GM20000 (cell line): ENCODE measurements at regions not wholly inside any gene's neighbourhood (a gene's known extent, or its start where the extent isn't known, plus 50 kb on each side); places are given as distances from the start of the nearest gene placed in this dataset.

Experiments used
- DNase-seq: peaks from one replicate; pipeline ENCODE4 v3.0.0; 2012; ENCODE audit warnings: low spot score
- TF ChIP-seq, protein P1 (sequence below): IDR thresholded peaks from 2 replicates; pipeline ENCODE4 v1.5.1; 2012; ENCODE audit warnings: mild to moderate bottlenecking, control low read depth; ENCODE audit errors: extremely low read depth, missing control alignments

DNA sequence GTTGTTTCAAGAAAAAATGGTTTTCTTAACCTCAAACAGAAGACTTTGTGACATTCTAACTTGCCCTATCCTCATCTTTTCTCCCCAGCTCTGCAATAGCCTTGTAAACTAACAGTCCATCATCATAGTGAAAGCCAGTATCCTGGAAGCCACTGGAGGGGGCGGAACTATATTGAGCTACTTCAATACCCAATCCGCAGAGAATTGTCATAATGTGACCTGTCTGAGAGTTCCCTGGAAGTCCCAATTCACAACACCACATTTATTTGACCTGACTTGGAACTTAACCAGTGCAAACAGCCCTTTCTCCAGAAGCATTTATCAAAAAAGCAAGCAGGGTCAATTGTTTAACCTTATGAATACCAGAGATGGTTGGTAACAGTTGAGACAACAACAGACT is 747.6 kb upstream of the GRM7 start:
- TF ChIP-seq, protein P1, sequence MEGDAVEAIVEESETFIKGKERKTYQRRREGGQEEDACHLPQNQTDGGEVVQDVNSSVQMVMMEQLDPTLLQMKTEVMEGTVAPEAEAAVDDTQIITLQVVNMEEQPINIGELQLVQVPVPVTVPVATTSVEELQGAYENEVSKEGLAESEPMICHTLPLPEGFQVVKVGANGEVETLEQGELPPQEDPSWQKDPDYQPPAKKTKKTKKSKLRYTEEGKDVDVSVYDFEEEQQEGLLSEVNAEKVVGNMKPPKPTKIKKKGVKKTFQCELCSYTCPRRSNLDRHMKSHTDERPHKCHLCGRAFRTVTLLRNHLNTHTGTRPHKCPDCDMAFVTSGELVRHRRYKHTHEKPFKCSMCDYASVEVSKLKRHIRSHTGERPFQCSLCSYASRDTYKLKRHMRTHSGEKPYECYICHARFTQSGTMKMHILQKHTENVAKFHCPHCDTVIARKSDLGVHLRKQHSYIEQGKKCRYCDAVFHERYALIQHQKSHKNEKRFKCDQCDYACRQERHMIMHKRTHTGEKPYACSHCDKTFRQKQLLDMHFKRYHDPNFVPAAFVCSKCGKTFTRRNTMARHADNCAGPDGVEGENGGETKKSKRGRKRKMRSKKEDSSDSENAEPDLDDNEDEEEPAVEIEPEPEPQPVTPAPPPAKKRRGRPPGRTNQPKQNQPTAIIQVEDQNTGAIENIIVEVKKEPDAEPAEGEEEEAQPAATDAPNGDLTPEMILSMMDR: no peak
- no peak for DNase-seq

DNA sequence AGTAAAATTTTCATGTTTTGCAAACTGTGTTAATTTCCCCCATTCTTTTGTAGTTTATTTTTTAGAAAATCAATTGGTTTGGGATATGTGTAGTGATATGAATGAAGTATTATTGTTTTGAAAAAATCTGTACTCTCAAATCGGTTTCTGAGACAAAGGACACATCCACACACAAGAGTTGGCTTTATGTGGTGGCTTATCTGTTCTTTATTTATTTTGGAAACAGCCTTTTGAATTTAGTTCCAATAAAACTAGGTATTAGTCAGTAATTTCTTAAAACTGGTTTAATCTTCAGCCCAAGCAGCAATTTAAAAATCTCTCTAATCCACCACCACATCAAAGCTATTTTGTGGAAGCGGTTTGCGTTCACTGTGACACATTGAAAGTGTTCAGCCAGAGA is 741.5 kb upstream of the GRM7 start:
- TF ChIP-seq, protein P1: no peak

DNA sequence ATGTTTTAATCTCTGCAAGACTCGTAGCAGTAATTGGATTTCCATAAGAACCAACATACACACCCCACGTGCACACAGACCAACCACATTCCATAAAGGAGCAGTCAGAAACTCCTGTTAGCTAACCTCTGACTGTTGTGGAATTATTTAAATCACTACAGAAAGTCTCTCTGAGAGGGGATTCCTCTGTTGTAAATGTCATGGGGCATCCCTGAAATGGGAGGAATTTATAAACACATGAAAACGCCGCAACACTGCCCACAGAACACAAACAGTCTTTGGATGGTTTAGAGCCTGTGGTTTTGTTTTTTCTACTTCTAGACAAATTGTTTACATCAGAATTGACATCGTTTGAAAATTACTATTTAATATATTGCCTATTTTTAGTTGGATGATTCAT is 740.1 kb upstream of the GRM7 start:
- TF ChIP-seq, protein P1: no peak

More for the DNA sequence above, 741.5 kb upstream of the GRM7 start:
- no peak for DNase-seq

DNA sequence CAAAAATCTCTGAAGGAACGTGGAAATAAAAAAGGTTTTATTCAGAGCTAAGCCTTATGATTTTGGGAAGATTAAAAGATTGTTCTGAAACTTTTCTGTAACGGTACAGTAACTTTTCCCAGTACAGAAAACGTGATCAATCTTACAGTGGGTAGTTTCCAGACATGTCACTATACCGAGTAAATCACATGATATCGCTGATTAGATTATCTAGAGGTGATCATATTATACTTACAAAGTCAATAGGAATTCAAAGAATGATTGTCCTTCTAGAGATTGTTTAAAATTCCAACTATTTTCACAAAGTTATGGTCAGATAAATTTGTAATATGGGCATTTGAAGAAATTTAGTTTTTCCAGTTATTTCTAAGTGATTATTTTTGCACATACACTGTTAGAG is 736.0 kb upstream of the GRM7 start:
- TF ChIP-seq, protein P1: no peak
- DNase-seq: no peak

More for the DNA sequence above, 740.1 kb upstream of the GRM7 start:
- no peak for DNase-seq

DNA sequence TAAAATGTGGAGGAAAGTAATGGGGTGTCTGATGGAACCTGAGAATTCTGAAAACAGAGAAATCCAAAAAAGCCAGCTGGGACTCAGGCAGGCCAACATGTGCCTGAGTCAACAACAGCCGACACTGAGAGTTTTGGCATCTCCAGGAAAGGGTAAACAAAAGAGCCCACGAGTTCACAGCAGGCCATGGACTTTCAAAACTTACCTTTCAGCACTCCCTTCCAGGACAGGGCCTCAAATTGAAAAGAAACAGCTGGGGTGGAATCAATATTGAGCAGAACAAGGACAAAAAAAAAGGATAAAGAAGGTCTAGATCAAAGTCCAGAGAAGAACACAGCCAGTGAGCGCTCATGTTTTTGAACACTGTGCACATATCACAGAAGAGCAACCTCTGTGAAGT is 735.4 kb upstream of the GRM7 start:
- TF ChIP-seq, protein P1: no peak
- DNase-seq: no peak

DNA sequence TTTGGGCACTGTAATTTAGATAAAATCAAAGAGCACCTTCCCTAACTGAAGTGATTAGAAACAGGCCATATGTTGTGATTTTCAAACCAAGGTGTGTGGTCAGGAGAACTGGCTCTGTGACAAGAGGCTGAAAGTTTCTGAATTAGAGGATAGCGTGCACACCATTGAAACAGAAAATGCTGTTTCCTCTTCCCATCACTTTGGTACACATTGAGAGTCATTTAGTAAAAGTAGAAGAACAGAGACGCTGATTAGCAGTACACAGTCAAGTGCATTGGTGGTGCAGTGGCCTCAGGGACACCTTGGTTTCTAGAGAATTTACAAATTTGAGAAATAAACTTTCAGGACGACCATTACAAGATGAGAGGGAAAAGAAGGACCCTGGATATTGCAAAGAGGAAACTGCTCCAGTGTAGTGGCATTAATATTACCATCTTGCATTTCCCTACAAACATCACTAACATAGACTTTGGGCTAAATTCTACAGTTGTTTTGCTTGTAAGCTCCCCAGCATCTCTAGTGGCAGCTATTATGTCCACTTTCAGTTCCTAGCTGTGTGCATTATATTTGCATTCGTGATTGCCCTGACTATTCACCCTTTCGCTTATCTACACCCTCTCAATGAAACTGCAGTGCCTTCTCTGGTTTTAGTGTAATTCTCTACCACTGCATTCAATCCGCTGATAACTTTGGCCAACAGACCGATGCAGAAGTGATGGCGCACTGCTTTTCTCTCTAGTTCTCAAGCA is 728.1 kb upstream of the GRM7 start:
- DNase-seq: peak; percentile 14
- TF ChIP-seq, protein P1: no peak

DNA sequence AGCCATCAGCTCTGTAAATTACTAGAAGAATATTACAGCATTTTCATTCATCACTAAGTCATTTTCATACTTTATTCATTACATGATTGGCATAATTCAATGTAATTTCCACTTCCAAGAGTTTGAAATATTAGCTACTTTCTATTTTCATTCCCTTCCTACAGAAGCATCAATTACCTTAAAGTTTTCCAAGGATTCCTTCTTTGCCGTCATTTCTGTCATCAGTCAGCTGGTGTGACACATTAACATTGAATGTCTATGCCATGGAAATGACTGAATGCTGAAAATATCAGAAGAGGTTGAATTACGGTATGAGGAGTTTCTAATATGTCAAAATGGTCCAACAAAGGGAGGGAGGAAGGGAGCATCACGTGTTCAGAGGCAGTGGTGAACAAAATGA is 718.2 kb upstream of the GRM7 start:
- TF ChIP-seq, protein P1: no peak
- no peak for DNase-seq
